ENCODE measurements at regions not wholly inside any gene's neighbourhood (a gene's known extent, or its start where the extent isn't known, plus 50 kb on each side); places are given as distances from the start of the nearest gene placed in this dataset.
"Not testable (repeated sequence)": the region's sequence is repeated elsewhere in the genome, so short reads cannot be mapped to it uniquely, and the experiment has no call there.

DNA sequence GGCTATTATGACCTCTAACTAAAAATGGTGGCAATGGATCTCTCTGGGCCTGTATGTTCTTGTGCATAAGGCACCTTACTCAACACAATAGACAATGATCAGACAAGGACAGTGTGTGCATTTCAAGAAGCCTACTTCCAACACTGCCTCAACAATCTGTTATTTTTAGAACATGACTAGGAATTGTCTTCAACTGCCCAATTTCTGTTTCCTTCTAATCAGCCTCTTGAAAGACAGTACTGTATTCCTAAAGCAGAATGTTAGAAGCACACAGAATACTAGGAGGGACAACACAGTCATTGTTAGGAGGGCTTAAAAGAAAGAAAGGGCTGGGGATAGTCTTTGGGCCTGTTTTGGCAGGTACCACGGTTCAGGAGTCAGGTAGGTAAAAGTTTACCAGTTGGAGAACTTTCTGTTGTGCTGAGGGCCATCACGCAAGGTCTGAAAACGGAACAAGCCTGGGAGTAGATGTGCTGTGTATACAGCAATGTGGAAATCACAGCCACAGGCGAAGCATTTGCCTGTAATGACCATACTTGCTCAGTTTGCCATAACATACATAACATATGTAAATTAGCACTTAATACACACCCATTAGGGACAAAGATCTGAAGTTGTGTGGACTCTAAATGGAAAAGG lies 100.8 kb upstream of the ATXN3L start:
- DNase-seq: no peak

DNA sequence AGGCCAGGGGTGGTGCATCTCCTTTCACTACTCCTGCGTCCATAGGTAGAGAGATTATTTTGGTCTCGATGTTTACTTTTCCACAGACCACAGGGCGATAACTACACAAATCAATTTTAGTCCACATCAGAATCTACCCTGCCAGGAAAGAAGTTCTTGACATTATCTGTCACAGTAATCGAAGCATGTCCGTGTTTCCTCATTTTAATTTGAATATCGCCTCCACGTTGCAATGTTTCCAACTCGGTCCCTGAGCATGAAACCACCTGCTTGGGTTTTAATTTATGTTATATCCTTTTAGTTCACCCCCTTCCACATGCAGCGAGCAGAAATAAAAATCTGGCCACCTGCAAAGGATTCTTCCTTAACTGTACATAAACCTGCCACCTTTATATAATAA lies 100.1 kb upstream of the ATXN3L start:
- DNase-seq: no peak

DNA sequence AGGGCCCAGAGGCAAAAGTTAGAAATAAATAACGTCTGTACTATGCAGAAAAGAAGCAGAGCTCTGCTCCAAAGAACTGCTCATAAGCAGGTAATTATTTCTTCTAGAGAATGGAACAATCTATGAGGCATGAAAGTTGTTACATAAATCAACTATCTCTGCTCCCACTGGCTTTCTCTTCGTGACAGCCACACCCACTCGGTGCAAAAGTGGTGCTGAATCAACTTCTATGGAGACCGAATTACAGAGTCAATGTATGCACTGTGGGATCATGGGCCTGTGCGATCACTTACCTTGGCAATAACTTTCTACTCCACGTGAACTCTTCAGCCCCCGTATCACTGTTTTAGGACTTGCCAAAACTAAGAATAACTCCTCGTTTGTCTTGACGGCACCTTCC lies 99.4 kb upstream of the ATXN3L start:
- DNase-seq: no peak

DNA sequence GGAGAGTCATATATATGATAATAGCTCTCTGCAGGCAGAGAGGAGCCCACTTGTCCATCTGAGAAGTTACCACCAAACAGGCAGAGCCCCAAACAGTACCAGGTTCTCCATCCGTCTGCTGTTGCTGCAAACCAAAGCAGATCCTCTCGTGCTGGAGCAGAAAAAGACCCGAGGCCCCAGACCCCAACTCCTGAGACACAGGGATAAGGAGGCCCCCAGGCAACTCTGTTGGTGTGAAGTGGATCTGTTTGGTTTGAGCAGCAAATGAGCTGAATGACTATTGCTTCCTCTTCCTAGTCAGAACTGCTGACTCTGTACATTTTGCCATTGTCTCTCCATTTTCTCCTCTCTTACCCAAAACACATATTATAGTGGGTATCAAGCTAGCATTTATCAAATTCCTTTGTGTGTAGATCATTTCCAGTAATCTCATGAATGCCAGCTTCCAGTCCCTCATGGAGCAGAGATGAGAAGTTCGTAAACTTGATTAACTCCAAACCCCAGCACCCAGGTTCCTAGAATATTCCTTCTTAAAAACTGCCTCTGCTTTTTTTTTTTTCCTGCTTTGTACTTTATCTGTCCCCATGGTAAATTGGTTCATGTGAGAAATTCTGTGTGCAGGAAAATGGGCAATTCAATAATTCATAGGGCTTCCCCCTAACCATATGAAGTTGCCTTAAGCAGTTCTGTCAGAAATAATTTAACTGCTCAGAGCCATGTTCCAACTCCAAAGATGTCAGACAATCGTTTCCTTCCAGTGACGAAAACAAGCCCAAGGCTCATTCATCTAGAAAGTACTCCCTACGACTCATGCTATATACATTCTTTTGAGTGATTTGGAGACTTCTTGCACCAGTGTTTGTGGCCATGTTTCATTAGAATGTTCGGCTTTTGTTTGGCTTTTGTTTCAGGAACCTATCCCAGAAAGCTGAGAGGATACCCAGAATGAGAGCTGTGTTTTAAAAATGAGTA lies 98.6 kb upstream of the ATXN3L start:
- DNase-seq: no peak

DNA sequence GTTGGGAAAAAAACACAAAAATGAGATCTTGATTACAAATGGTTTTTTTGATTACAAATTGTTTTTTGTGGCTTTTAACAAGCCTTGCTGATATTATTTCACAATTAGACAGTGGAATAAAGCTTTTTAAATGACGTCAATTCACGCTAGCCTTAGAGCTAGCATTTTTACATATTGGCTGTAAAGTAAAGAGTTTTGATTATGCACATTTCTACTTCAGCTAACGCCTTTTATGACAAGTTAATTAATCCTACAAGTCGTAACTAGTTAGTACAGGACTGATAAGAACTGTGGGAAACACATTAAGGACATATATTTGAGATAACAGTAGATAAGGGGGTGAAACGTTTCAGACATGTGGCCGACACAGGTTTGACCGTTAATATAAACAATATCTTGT lies 95.7 kb upstream of the ATXN3L start:
- DNase-seq: no peak

DNA sequence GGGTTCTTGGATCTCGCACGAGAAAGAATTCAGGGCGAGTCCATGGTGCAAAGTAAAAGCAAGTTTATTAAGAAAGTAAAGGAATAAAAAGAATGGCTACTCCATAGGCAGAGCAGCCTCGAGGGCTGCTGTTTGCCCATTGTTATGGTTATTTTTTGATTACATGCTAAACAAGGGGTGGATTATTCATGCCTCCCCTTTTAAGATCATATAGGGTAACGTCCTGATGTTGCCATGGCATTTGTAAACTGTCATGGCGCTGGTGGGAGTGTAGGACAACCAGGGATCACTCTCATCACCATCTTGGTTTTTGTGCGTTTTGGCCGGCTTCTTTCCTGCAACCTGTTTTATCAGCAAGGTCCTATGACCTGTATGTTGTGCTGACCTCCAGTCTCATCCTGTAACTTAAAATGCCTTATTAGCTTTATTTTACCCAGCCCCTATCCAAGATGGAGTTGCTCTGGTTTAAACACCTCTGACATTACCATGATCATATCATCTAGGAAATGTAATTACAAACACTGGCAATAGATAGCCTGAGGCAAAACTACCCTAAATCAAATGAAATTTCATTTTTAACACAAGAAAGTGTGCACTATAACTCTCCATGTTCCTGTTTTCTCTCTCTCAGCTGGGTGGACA lies 94.3 kb upstream of the ATXN3L start:
- no peak for DNase-seq

DNA sequence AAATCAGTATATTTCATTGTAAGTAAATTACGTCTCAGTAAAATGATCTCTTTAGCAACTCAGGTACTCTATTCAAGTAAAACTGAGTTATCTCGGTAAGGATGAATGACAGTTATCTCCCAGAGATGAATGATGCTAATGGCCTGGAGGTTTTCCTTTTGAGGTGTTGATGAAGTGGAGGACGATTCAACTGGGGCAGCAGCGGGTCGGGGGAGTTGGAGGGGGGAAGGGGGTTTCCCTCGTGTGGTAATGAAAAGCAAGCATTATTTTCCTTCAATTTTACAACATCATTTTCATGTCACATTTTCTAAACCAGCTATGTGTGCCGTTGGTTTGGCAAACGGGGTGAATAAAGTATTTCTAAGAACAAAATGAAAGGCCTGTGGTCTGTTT lies 92.4 kb upstream of the ATXN3L start:
- no peak for DNase-seq

DNA sequence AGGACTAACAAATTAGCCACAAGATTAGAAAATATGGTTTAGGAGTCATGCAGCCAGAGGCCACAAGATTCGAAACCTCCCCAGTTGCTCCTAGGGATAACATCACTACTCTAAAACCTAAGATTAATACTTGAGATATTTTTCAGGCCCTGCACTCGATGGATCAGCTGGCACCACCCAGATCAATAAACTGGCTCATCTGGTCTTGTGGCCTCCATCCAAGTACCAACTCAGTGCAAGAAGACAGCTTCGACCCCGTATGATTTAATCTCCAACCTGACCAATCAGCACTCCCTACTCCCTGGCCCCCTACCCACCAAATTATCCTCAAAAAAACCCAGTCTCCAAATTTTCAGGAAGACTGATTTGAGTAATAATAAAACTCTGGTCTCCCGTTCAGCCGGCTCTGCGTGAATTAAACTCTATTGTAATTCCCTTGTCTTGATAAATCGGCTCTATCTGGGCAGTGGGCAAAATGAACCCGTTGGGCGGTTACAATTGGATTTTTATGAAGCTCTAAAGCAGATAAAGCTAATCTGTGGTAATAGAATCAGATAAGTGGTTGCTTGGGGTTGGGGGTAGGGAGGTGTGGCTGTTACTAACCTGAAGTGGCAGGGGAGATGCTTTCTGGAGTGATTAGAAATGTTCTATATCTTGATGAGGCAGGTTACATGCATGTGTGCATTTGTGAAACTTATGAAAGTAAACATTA lies 91.8 kb upstream of the ATXN3L start:
- DNase-seq: no peak

DNA sequence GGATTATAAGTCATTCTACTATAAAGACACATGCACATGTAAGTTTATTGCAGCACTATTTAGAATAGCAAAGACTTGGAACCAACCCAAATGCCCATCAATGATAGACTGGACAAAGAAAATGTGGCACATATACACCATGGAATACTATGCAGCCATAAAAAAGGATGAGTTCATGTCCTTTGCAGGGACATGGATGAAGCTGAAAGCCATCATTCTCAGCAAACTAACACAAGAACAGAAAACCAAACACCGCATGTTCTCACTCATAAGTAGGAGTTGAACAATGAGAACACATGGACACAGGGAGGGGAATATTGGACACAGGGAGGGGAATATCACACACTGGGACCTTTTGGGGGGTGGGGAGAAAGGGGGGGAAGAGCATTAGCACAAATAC lies 88.7 kb upstream of the ATXN3L start:
- DNase-seq: not testable (repeated sequence)

DNA sequence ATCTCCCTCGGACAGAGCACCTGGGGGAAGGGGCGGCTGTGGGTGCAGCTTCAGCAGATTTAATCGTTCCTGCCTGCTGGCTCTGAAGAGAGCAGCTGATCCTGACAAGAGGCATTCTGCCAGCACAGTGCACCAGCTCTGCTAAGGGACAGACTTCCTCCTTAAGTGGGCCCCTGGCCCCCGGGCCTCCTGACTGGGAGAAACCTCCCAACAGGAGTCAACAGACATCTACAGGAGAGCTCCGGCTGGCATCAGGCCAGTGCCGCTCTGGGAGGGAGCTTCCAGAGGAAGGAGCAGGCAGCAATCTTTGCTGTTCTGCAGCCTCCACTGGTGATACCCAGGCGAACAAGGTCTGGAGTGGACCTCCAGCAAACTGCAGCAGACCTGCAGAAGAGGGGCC lies 84.9 kb upstream of the ATXN3L start:
- DNase-seq: not testable (repeated sequence)

DNA sequence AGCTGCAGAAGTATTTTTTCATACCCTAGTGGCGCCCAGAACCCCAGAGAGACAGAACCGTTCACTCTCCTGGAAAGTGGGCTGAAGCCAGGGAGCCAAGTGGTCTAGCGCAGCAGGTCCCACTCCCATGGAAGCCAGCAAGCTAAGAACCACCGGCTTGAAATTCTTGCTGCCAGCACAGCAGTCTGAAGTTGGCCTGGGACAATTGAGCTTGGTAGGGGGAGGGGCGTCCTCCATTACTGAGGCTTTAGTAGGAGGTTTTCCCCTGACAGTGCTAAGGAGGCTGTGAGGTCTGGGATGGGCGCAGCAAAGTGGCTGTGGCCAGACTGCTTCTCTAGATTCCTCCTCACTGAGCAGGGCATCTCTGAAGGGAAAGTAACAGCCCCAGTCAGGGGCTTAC lies 84.5 kb upstream of the ATXN3L start:
- no peak for DNase-seq

DNA sequence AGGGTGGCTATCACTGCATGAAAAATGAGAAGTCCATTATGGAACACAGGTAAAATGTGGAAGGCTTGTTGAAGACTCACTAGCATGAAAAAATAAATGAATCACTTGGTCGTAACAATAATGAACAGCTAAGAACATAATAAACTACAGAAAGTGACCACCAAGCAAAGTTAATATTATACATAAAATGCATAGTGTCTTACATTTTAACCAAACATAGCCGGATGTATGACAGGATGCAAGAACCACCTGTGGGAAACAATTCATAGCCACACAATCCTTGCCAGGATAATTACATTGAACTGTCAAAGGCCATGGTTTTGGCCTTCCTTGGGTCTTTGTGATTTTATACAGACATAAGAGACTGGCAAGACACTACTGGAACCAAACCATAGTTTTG lies 81.9 kb upstream of the ATXN3L start:
- no peak for DNase-seq

DNA sequence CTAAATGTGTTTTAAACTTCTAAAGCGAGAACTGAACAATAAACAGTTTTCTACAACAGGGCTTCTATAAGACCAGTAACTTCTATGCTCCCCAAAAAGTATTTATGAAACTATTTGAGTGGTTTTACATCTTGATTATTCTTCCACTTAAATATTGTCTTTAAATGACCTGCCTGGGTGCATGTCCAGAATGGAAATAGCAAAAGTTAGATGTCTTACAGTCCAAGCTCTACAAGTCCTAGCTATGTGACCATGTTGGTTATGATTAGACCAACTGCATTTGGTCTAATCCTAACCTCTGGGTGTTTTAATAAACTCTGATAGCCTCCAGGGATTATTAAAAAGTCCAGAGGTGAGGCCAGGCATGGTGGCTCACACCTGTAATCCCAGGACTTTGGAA lies 79.0 kb upstream of the ATXN3L start:
- DNase-seq: no peak

DNA sequence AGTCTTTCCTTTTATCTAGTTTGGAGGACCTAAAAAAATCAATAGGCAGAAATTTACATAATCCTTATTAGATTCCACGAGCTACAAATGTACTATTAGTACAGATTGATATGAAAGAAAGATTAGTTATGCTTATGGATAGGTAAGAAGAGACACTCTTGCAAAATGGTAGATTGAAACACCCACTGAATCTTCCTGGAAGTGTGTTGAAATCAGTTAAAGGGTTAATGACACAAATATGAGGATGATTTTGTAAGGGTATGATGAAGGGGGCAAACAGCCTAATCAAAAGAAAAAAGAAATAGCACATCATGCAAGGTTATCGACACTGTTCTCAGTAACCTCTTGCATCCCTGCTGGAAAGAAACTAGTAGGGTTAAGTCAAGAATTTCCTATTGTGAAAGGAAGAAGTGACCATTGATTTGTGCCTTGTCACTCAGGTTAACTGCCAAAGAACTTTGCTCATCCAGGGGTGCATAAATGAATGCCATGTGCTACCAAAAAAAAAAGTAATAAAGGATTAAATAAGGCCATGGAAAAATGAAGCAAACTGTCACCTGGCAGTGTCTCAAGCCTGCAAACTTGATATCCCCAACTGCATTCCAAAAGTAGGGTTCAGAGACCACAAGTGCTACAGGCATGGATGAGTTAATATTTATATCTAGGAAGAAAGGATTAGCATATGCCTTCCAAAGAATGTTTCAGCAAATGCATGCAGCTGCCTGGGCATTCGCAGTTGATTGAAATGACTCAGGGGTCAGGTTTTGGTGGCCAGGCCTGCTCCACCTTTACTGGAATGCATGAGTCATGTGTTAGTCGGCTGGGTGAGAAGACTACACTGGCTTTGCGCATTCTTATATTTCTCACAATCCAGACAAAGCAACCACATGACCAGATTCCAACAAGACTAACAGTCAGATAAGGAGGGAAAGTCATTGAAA lies 78.3 kb upstream of the ATXN3L start:
- no peak for DNase-seq

DNA sequence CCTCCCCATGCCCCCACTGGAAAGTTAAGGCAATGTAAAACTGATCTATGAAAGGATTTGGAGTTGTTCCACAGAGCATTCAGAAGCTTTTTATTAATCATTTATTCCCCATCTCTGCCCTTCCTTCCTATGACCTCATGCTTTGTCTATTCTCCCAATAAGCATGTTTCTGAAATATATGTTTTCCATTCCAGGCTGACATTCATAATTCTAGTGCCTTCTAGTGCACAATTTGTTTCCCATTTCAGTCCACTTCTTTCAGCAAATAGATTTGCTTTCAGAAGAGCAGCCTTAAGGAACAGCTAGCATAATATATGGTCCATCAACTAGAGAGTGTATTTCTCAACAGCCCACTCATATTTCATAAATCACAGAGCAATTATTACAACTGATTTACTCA lies 77.1 kb upstream of the ATXN3L start:
- DNase-seq: no peak

DNA sequence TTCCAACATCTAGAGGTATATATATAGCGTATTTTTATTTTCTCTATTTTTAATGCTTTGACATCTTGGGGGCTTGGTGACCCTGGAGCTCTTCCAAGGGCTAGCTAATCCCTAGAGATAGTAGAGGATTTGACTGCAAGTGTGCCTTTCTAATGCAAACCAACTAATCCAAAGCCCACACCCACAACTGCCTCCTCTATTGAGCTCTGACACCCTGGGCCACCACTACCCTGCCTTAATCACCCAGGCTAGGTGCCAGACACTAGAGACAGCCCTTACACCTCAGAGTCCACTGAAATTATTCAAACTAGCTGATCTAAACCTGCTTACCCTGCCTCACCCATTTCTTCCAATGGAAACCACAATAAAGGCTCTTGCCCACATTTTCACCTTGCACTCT lies 69.6 kb upstream of the ATXN3L start:
- no peak for DNase-seq

DNA sequence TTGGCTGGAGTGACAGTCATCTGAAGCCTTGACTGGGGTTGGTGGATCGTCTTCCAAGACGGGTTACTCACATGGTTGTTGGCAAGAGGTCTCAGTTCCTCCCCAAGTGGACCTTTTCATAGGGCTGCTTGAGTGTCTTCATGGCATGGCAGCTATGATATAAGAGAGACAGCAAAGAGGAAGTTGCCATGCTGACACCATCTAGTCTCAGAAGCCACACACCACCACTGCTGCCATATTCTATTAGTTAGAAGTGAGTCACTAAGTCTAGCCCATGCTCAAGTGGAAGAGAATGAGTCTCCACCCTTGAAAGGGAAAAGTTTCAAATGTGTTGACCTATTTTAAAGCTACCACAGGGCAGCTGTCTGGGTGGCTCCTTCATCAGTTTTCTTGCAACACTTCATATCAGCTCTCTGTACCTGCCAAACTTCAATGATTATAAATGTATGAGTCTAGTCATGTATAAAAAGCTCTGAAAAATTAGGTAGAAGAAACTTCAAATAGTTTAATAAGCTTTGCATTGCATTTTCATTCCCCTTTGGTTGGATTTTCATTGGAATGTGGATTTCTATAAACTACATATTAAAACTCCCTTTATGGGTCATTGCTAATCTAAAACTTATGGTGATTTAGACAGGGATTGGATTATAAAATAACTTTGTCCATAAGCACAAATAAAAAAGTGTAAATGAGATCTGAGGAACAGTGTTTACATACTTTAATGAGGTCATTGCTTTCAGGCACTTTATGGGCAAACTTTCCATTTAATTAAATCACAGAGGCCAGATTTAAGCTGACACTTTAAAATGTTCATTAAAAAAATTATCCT lies 68.0 kb upstream of the ATXN3L start:
- DNase-seq: no peak

DNA sequence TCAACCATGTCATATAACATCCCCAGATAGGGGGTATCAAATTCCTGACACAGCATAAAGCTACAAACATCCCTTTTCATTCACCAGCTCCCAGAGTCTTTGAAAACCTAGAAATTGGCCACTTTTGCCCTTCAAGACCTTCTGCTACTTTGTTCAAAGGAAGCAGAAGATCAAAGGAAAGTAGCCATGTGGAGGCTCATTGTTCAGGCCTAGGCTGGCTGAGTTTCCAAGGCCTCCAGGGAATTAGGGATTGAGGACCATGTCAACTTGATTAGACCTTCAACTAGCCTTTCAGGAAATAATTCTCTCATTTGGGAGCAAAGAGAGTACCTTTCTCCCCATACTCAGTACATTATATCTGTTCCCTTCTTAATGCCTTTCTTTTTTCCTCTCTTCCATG lies 66.8 kb upstream of the ATXN3L start:
- DNase-seq: no peak

DNA sequence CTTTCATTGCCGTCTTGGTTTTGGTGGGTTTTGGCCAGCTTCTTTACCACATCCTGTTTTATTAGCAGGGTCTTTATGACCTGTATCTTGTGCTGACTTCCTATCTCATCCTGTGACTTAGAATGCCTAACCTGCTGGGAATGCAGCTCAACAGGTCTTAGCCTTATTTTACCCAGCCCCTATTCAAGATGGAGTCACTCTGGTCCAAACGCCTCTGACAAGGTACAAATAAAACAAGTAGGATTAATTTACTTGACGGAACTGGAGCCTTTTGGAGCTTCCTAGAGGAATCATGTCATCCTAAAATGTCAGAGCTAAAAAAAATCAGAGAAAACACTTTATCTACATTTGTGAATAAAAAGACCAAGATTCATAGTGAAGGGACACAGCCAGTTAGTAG lies 66.2 kb upstream of the ATXN3L start:
- DNase-seq: no peak

DNA sequence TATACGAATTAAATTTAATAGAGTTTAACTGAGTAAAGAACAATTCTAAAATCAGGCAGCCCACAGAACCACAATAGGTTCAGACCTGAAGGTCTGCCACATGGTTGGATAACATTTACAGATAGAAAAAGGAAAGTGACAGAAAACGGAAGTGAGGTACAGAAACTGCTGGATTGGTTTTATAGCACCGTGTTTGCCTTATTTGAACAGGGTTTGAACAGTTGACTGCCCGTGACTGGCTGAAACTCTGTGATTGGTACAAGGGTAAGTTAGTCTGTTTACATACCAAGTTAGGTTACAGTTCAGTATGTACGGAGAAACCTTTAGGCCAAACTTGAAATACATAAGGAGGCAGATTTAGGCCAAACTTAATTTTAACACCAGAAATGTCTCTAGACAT lies 64.1 kb upstream of the ATXN3L start:
- DNase-seq: no peak

DNA sequence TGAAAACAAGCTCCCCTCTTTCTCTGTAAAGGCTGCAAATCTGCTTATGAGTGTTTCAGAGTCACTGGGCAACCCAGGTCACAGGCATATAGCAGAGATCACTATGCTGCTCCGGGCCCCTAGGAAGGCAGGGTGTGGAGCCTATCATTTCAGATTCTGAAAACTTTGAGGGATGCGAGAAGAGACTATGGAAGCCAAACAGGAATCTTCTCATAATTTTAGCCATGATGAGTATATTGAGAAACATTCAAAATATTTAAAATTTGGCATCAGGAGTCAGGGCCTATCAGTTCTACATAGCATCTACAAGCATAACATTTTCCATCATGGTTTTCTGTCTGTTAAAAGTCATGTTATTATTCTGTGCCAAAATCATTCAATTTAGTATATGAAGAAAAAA lies 61.7 kb upstream of the ATXN3L start:
- no peak for DNase-seq

Measured in C1 segment of cervical spinal cord (tissue), 14 donors.